HepG2 (cell line): ENCODE measurements at regions not wholly inside any gene's neighbourhood (a gene's known extent, or its start where the extent isn't known, plus 50 kb on each side); places are given as distances from the start of the nearest gene placed in this dataset.

Experiments
- CREB1 ChIP-seq, 2 experiments: fragments of 450-650 bp in 1 of 2; IDR thresholded peaks; 2 replicates each; pipeline ENCODE4 v1.6.1; 2016 to 2017; ENCODE audit warnings: control low read depth in 1 of 2, mild to moderate bottlenecking in 1 of 2, missing compliant biosample characterization in 1 of 2, missing genetic modification characterization in 1 of 2
- CREBL2 ChIP-seq: sonication (generic); formaldehyde crosslinking; IDR thresholded peaks from 2 replicates; pipeline ENCODE4 v1.8.1; 2023; ENCODE audit warnings: missing genetic modification reagents, mild to moderate bottlenecking, borderline replicate concordance
- EP300 ChIP-seq, 3 experiments: sonication (generic) in 1 of 3; formaldehyde crosslinking in 1 of 3; IDR thresholded peaks; 2 replicates each; pipeline versions ENCODE4 v1.5.1 to v1.6.1; 2011 to 2020; ENCODE audit warnings: low read depth in 2 of 3, low read length in 2 of 3, borderline replicate concordance in 1 of 3, improper control_type of control experiment in 1 of 3, mild to moderate bottlenecking in 1 of 3, missing genetic modification reagents in 1 of 3, moderate library complexity in 1 of 3
- GABPA ChIP-seq, 2 experiments: IDR thresholded peaks; 2 replicates each; pipeline ENCODE4 v1.6.1; 2011 to 2016; ENCODE audit warnings: low read depth in 2 of 2, low read length in 1 of 2, missing biosample characterization in 1 of 2, missing genetic modification characterization in 1 of 2
- GABPB1 ChIP-seq: IDR thresholded peaks from 2 replicates; pipeline ENCODE4 v1.6.1; 2016; ENCODE audit warnings: mild to moderate bottlenecking, missing genetic modification reagents, moderate library complexity, missing compliant biosample characterization
- RARA ChIP-seq: IDR thresholded peaks from 2 replicates; pipeline ENCODE4 v1.6.1; 2016; ENCODE audit warnings: missing genetic modification reagents, missing compliant biosample characterization
- SCMH1 ChIP-seq: sonication (generic); formaldehyde crosslinking; IDR thresholded peaks from 2 replicates; pipeline ENCODE4 v1.9.0; 2021; ENCODE audit warnings: missing genetic modification reagents, mild to moderate bottlenecking, borderline replicate concordance
- TFDP1 ChIP-seq: IDR thresholded peaks from 2 replicates; pipeline ENCODE4 v1.6.1; 2016; ENCODE audit warnings: missing compliant biosample characterization, missing genetic modification reagents, borderline replicate concordance
- ZBTB21 ChIP-seq: sonication (generic); formaldehyde crosslinking; IDR thresholded peaks from 2 replicates; pipeline ENCODE4 v1.4.0; 2020; ENCODE audit warnings: missing genetic modification reagents
- ZMAT5 ChIP-seq: sonication (generic); formaldehyde crosslinking; IDR thresholded peaks from 2 replicates; pipeline ENCODE4 v1.5.0; 2020; ENCODE audit warnings: mild to moderate bottlenecking, low read depth, missing genetic modification reagents, borderline replicate concordance
- ZNF574 ChIP-seq: sonication (generic); formaldehyde crosslinking; IDR thresholded peaks from 2 replicates; pipeline ENCODE4 v1.4.0; 2020; ENCODE audit warnings: missing genetic modification reagents
- ZNF607 ChIP-seq: sonication (generic); formaldehyde crosslinking; IDR thresholded peaks from 2 replicates; pipeline ENCODE4 v1.5.1; 2020; ENCODE audit warnings: missing genetic modification reagents, mild to moderate bottlenecking, borderline replicate concordance
- ZNF687 ChIP-seq: sonication (generic); formaldehyde crosslinking; IDR thresholded peaks from 2 replicates; pipeline ENCODE4 v1.5.1; 2020; ENCODE audit warnings: mild to moderate bottlenecking, missing genetic modification reagents, moderate library complexity

- TF ChIP-seq ZNF687 = peak; percentile 91
- no peak for TF ChIP-seq GABPA (IDR thresholded peaks at IDR 0.05; ENCODE audit: low read depth, low read length)
- 0 out of 2 replicates have a peak, but pooled peaks have one; percentile 24 for TF ChIP-seq GABPA (CRISPR knock-in tag; IDR thresholded peaks at IDR 0.05; ENCODE audit: low read depth)
- peak; percentile 10; the same call in 1 of the 2 replicates for TF ChIP-seq RARA (CRISPR knock-in tag)
- peak; percentile 10; the same call in 1 of the 2 replicates for TF ChIP-seq ZNF574 (CRISPR knock-in tag)
- TF ChIP-seq ZNF607 (CRISPR knock-in tag) = 0 out of 2 replicates have a peak, but pooled peaks have one; percentile 54
- no peak for TF ChIP-seq ZBTB21 (CRISPR knock-in tag)
- TF ChIP-seq CREBL2 (CRISPR knock-in tag) = no peak
- no peak for TF ChIP-seq ZMAT5 (CRISPR knock-in tag)
- TF ChIP-seq TFDP1 = peak; percentile 16; the same call in 1 of the 2 replicates
- no peak for TF ChIP-seq CREB1 (IDR thresholded peaks at IDR 0.05)
- TF ChIP-seq CREB1 (CRISPR knock-in tag; IDR thresholded peaks at IDR 0.05) = no peak
- no peak for TF ChIP-seq EP300 (IDR thresholded peaks at IDR 0.05; ENCODE audit: low read depth in 2 of 2, low read length in 2 of 2)
- no peak for TF ChIP-seq EP300 (CRISPR knock-in tag; IDR thresholded peaks at IDR 0.05; ENCODE audit: borderline replicate concordance)
- no peak for TF ChIP-seq SCMH1 (CRISPR knock-in tag)
- peak; percentile 69 for TF ChIP-seq GABPB1 (CRISPR knock-in tag)
Measured at GRCh38 chr21:43300496-43301408, 126.2 kb downstream of the SIK1 start (continued).
